Glomerular endothelial cell (primary cell): ENCODE measurements at regions not wholly inside any gene's neighbourhood (a gene's known extent, or its start where the extent isn't known, plus 50 kb on each side); places are given as distances from the start of the nearest gene placed in this dataset.
"Not testable (repeated sequence)": the region's sequence is repeated elsewhere in the genome, so short reads cannot be mapped to it uniquely, and the experiment has no call there.

Experiments
- DNase-seq: peaks from one replicate; pipeline ENCODE4 v3.0.0-alpha.2; 2011; ENCODE audit warnings: low read depth, low spot score; ENCODE audit errors: extremely low read depth

GRCh38 chr15:26132811-26133210, 269.7 kb upstream of the ATP10A start:
- no peak for DNase-seq

GRCh38 chr15:26129852-26130251, 266.7 kb upstream of the ATP10A start:
- no peak for DNase-seq

- no peak for DNase-seq
These were observed 265.5 kb upstream of the ATP10A start for GRCh38 chr15:26128611-26129140.

- no peak for DNase-seq
These were observed 263.8 kb upstream of the ATP10A start for GRCh38 chr15:26126819-26127387.

- no peak for DNase-seq
These were observed 262.9 kb upstream of the ATP10A start for GRCh38 chr15:26126070-26126469.

- no peak for DNase-seq
These were observed 262.5 kb upstream of the ATP10A start for GRCh38 chr15:26125664-26126063.

GRCh38 chr15:26119322-26119721, 256.2 kb upstream of the ATP10A start:
- DNase-seq: no peak

GRCh38 chr15:26115229-26115943, 252.3 kb upstream of the ATP10A start:
- no peak for DNase-seq

- DNase-seq: not testable (repeated sequence)
These were observed 251.0 kb upstream of the ATP10A start for GRCh38 chr15:26114128-26114527.

GRCh38 chr15:26113296-26113695, 250.2 kb upstream of the ATP10A start:
- no peak for DNase-seq

- DNase-seq: no peak
These were observed 246.1 kb upstream of the ATP10A start for GRCh38 chr15:26109203-26109602.

- no peak for DNase-seq
These were observed 243.4 kb upstream of the ATP10A start for GRCh38 chr15:26106556-26106955.

GRCh38 chr15:26103002-26103404, 239.9 kb upstream of the ATP10A start:
- DNase-seq: no peak

GRCh38 chr15:26102365-26102764, 239.2 kb upstream of the ATP10A start:
- DNase-seq: no peak

GRCh38 chr15:26101443-26101842, 238.3 kb upstream of the ATP10A start:
- DNase-seq: no peak

GRCh38 chr15:26098801-26099200, 235.7 kb upstream of the ATP10A start:
- DNase-seq: no peak

GRCh38 chr15:26097216-26097615, 234.1 kb upstream of the ATP10A start:
- DNase-seq: no peak

GRCh38 chr15:26096581-26096980, 233.5 kb upstream of the ATP10A start:
- no peak for DNase-seq

- DNase-seq: no peak
These were observed 232.7 kb upstream of the ATP10A start for GRCh38 chr15:26095710-26096330.

- DNase-seq: no peak
These were observed 228.1 kb upstream of the ATP10A start for GRCh38 chr15:26091184-26091583.

GRCh38 chr15:26087881-26088280, 224.8 kb upstream of the ATP10A start:
- no peak for DNase-seq

- DNase-seq: no peak
These were observed 224.3 kb upstream of the ATP10A start for GRCh38 chr15:26087395-26087794.
